Osteocyte (in vitro differentiated cells): ENCODE measurements at regions not wholly inside any gene's neighbourhood (a gene's known extent, or its start where the extent isn't known, plus 50 kb on each side); places are given as distances from the start of the nearest gene placed in this dataset.
"Not testable (repeated sequence)": the region's sequence is repeated elsewhere in the genome, so short reads cannot be mapped to it uniquely, and the experiment has no call there.

Experiments
- DNase-seq: peaks from one replicate; pipeline ENCODE4 v3.0.0; 2021; ENCODE audit warnings: mixed read lengths; ENCODE audit not compliant: unreplicated experiment; ENCODE audit errors: extremely low spot score
- H3K27ac Mint-ChIP-seq: one replicate; pipeline ENCODE4 v1.8.0; 2021; ENCODE audit warnings: mild to moderate bottlenecking, mixed read lengths; ENCODE audit not compliant: unreplicated experiment
- H3K27me3 Mint-ChIP-seq: one replicate; pipeline ENCODE4 v1.8.0; 2021; ENCODE audit warnings: mixed read lengths; ENCODE audit not compliant: unreplicated experiment
- H3K36me3 Mint-ChIP-seq: one replicate; pipeline ENCODE4 v1.8.0; 2021; ENCODE audit warnings: mixed read lengths; ENCODE audit not compliant: unreplicated experiment
- H3K4me1 Mint-ChIP-seq: one replicate; pipeline ENCODE4 v1.8.0; 2021; ENCODE audit warnings: mixed read lengths; ENCODE audit not compliant: unreplicated experiment
- H3K4me3 Mint-ChIP-seq: one replicate; pipeline ENCODE4 v1.8.0; 2021; ENCODE audit warnings: mild to moderate bottlenecking, moderate library complexity, mixed read lengths; ENCODE audit not compliant: unreplicated experiment
- H3K9me3 Mint-ChIP-seq: one replicate; pipeline ENCODE4 v1.8.0; 2021; ENCODE audit warnings: mixed read lengths; ENCODE audit not compliant: unreplicated experiment
- TF ChIP-seq, protein P1 (sequence below): fragments of 200-600 bp; sonication (generic); IDR thresholded peaks from 2 replicates; pipeline ENCODE4 v1.5.0; 2021; ENCODE audit warnings: antibody characterized with exemption, mild to moderate bottlenecking, moderate library complexity

DNA sequence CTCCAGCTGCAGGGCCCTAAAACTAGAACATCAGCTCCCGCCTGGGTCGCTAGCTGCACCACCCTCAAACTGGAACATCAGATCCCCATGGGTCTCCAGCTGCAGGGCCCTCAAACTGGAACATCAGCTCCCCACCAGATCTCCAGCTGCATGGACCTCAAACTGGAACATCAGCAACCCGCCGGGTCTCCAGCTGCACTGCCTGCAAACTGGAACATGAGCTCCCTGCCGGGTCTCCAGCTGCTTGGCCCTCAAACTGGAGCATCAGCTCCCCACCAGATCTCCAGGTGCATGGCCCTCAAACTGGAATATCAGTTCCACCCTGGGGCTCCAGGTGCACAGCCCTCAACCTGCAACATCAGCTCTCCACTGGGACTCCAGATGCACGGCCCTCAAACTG is 82.7 kb downstream of the TFRC start:
- H3K36me3 Mint-ChIP-seq, H3K27ac Mint-ChIP-seq, H3K4me3 Mint-ChIP-seq, H3K4me1 Mint-ChIP-seq, H3K9me3 Mint-ChIP-seq: not testable (repeated sequence)
- peak; percentile 68 for DNase-seq
- H3K27me3 Mint-ChIP-seq, result peaks cover 47% of the 10 kb centered on the region

DNA sequence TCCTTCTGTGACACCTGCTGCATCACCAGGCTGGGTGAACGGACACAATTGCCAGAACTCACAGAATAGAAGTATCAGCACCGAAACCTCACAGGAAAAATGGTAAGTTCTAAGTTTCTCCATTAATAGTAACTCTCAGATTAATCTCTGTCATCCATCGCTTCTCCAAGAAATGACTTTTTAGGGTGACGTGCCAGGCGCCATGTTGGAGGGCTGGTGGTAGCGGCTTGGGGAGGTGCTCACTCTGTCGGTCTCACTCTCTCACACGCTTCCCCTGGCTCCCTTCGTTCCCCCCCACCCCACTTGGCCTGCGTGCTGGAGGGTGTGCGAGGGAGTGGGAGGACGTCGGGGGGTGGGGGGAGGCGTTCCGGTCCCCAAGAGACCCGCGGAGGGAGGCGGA is 85.6 kb downstream of the TFRC start:
- not testable (repeated sequence) for H3K4me1 Mint-ChIP-seq, H3K27ac Mint-ChIP-seq, H3K9me3 Mint-ChIP-seq

DNA sequence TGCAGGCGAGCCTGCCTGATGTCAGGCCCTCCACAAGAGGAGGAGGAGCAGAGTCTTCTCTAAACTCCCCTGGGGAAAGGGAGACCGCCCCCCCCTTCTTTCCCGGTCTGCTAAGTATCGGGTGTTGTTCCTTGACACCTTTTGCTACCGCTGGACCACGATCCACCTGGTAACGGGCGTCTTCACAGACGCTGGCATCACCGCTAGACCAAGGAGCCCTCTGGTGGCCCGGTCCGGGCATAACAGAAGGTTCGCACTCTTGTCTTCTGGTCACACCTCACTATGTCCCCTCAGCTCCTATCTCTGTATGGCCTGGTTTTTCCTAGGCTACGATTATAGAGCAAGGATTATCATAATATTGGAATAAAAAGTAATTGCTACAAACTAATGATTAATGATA is 86.0 kb upstream of the TNK2 start:
- not testable (repeated sequence) for H3K4me3 Mint-ChIP-seq, H3K9me3 Mint-ChIP-seq, H3K27ac Mint-ChIP-seq, H3K36me3 Mint-ChIP-seq, H3K4me1 Mint-ChIP-seq
- peaks cover 20% of the 10 kb centered on the region for H3K27me3 Mint-ChIP-seq
- DNase-seq, result peak; percentile 86
- TF ChIP-seq, protein P1, sequence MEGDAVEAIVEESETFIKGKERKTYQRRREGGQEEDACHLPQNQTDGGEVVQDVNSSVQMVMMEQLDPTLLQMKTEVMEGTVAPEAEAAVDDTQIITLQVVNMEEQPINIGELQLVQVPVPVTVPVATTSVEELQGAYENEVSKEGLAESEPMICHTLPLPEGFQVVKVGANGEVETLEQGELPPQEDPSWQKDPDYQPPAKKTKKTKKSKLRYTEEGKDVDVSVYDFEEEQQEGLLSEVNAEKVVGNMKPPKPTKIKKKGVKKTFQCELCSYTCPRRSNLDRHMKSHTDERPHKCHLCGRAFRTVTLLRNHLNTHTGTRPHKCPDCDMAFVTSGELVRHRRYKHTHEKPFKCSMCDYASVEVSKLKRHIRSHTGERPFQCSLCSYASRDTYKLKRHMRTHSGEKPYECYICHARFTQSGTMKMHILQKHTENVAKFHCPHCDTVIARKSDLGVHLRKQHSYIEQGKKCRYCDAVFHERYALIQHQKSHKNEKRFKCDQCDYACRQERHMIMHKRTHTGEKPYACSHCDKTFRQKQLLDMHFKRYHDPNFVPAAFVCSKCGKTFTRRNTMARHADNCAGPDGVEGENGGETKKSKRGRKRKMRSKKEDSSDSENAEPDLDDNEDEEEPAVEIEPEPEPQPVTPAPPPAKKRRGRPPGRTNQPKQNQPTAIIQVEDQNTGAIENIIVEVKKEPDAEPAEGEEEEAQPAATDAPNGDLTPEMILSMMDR, result peak; percentile 25

More for the DNA sequence above, 85.6 kb downstream of the TFRC start:
- peaks cover 36% of the 10 kb centered on the region for H3K27me3 Mint-ChIP-seq
- H3K36me3 Mint-ChIP-seq, H3K4me3 Mint-ChIP-seq: not testable (repeated sequence)
- DNase-seq, result peak; percentile 53

DNA sequence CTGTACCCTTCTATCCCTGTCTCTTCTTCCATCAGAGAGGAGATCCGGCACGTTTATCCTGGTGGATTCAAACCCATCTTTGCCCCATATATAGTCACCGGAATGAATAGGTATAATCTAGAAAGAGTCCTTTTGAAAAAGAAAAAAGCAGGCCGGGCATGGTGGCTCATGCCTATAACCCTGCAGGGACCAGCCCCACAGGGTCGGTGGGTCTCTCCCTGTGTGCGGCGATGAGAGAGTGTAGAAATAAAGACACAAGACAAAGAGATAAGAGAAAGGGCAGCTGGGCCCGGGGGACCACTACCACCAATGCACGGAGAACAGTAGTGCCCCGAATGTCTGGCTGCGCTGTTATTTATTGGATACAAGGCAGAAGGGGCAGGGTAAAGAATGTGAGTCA is 85.3 kb upstream of the TNK2 start:
- H3K9me3 Mint-ChIP-seq, H3K4me3 Mint-ChIP-seq, H3K27ac Mint-ChIP-seq, H3K36me3 Mint-ChIP-seq, H3K4me1 Mint-ChIP-seq: not testable (repeated sequence)
- DNase-seq, result peak; percentile 67
- H3K27me3 Mint-ChIP-seq, result peaks cover 14% of the 10 kb centered on the region

DNA sequence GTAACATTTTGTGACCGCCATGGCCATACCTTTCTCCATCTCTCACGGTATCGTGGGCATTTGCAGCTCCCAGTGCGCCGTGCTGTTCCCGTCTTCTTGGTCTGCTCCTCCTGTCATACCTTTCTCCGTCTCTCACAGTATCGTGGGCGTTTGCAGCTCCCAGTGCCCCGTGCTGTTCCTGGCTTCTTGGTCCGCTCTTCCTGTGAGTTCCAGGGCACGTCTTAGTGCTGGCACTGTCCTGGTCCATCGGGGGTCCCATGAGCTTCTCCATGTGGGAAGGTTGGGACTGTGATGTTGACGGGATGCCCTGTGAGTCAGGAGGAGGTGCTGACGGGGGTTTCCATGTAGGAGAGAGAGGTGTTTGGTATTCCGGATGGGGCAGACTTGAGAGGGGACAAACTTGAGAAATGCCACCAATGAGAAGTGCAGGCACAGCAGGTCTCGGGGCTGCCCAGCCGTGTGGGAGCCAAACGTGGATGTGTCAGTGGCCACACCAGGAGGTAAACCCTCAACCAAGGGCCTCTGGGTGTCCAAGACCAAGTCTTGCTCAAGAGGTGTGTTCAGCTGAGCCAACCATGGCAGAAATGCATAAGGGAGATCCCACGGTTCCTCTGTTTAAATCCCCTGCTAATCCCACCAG is 84.7 kb upstream of the TNK2 start:
- not testable (repeated sequence) for H3K27ac Mint-ChIP-seq, H3K9me3 Mint-ChIP-seq, H3K4me3 Mint-ChIP-seq, H3K4me1 Mint-ChIP-seq, H3K36me3 Mint-ChIP-seq
- peaks cover 14% of the 10 kb centered on the region for H3K27me3 Mint-ChIP-seq
- DNase-seq, result peak; percentile 86

DNA sequence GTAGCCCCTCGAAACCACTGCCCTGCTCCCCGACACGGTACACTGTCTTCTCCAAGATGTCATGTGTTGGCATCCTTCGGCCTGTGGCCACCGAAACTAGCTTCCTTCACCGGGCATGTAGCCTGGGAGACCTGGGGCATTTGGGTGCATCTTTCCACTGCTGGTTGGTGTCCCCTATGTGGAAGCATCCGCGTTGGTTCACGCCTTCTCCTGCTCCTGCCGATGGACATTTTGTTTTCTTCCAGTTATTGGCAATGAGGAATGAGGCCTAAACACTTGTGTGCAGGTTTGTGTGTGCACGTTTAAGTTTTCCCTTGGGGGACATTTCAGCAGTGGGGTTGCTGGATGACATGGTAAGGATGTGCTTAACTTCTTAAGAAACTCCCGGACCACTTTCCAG is 83.6 kb upstream of the TNK2 start:
- H3K9me3 Mint-ChIP-seq, H3K36me3 Mint-ChIP-seq, H3K27me3 Mint-ChIP-seq, H3K4me1 Mint-ChIP-seq, H3K27ac Mint-ChIP-seq: not testable (repeated sequence)
- peak overlapping the region; percentile 38 for H3K4me3 Mint-ChIP-seq
- peak; percentile 70 for DNase-seq

DNA sequence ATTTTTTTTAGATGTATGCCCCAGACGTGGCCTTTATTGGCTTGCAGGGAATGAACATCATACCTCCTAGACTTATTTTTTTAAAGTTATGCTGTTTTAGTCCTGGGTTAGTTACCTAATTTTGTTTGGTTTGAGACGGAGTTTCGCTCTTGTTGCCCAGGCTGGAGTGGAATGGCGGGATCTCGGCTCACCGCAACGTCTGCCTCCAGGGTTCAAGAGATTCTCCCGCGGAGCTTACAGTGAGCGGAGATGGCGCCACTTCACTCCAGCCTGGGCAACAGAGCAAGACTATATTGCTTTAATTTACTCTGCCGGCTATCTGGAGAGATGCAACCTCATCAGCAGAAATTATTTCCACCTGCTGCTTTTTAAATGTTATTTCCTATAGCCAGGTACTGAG is 82.9 kb upstream of the TNK2 start:
- DNase-seq, result peak; percentile 76
- Mint-ChIP-seq H3K4me1 (peaks cover 10% of the 10 kb centered on the region), H3K4me3 (peak overlapping the region; percentile 75)
- not testable (repeated sequence) for H3K27ac Mint-ChIP-seq, H3K36me3 Mint-ChIP-seq, H3K9me3 Mint-ChIP-seq, H3K27me3 Mint-ChIP-seq

DNA sequence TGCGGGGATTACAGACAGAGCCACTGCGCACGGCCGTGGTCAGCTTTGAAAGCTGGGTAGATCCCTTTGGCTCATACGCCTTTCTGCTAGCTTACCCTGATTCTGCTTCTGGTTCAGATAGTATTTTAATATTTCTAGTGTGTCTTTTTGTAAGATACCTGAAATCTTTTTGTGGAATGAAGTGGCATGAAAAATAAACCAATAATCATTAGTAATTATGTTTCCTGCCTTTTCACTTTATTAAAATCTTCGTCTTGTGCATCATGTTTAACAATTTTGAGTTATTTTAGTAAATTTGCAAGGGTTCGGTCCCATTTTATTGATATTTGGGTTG is 82.5 kb upstream of the TNK2 start:
- H3K27me3 Mint-ChIP-seq, DNase-seq, H3K36me3 Mint-ChIP-seq, H3K9me3 Mint-ChIP-seq: not testable (repeated sequence)
- Mint-ChIP-seq H3K4me3 (peak overlapping the region; percentile 75), H3K27ac (peak overlapping the region; percentile 81), H3K4me1 (peaks cover 10% of the 10 kb centered on the region)

DNA sequence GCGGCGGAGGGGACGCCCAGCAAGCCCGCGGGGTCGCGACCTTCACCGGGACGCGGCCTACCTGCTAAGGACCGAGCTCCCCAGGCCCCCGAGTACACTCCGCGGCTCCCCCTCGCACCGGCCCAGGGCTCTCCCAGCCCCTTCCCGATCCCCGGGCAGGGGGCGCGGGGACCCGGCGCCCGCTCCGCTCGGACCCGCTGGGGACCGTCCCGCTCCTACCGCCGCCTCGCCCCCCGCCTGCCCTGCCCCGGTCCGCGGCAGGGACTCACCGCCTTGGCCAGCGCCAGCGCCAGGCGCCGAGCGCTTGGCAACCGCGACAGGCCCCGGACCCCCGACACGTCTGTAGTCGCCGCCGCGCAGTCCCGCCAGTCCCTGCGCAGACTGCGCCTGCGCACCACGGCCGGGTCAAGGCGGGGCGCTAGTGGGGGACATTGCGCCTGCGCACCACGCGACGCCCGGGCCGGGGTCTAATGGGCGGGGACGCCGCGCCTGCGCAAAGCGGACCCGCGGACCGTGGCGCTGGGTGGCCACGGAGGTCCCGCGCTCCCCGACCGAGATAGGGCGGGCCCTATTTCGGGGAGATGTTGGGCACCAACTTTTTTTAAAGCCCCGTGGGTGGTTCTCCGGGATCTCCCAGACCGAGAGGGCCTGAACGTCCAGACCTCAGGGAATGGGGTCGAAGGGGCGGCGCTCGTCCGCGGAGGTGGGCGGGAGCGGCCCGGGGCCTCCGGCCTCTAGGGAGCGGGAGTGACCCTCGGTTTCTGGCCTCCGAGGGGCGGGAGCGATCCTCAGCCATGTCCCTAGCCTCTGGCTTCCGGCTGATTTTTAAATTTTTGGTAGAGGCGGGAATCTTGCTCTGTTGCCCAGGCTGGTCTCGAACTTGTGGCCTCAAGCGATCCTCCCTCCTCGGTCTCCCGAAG is 81.8 kb upstream of the TNK2 start:
- not testable (repeated sequence) for H3K9me3 Mint-ChIP-seq, H3K27me3 Mint-ChIP-seq, H3K36me3 Mint-ChIP-seq
- Mint-ChIP-seq H3K4me1 (peaks cover 10% of the 10 kb centered on the region), H3K27ac (peak overlapping the region; percentile 81), H3K4me3 (peak overlapping the region; percentile 75)
- DNase-seq, result peak; percentile 100

DNA sequence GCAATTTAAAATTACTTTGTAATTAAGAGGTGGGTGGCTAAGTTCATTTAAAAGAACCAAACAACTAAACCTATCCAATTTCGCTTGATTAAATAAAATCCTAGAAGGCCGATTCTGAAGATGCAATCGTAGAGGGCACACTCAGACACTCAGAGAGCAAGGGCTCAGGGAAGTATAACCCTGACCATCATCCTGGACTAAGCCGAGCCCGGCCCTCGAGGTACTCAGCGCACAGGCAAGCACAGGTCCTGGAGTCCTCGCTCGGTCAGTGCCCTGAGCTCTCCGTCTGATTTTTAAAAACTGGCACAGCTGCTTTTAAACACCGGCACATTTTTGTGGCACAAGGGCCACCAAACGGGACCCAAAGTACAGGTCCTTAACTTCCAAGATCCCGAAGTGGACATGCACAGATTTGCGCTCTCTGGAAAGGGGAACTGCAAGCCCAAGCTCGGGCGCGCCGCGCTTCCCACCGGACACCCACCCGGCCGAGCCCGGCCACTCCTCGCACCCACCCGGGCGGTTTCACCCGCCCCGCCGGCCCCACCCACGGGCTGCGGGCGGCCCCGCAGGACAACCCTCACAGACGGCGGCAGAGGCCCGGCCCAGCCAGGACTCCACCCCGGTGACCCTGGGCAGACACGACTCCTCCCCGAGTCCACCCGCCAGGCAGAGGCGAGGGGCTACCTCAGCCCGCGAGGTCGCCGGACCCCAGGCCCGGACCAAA is 81.0 kb upstream of the TNK2 start:
- Mint-ChIP-seq H3K4me3 (peak overlapping the region; percentile 55), H3K4me1 (peaks cover 10% of the 10 kb centered on the region)
- not testable (repeated sequence) for H3K27ac Mint-ChIP-seq, H3K27me3 Mint-ChIP-seq, H3K36me3 Mint-ChIP-seq, H3K9me3 Mint-ChIP-seq
- peak; percentile 89 for DNase-seq

DNA sequence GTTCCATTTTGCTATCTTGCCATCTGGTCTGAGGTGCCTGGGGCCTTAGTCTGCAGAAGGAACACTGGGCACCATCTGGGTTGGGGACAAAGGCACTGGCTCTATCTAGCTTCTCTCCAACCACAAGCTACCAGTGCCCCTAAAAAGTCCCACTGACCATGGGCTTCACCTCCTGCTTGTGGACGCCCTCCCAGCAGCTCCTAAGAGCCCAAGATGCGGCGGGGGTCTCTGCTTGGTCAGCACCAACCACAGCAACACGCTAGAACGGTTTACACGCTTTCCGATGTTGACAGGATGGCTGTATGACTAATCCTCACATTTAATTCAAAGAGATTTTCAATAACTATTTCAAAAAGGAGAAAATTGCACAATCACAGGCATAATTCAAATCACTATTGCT is 80.4 kb upstream of the TNK2 start:
- peak; percentile 68 for DNase-seq
- H3K27me3 Mint-ChIP-seq, H3K36me3 Mint-ChIP-seq, H3K27ac Mint-ChIP-seq, H3K9me3 Mint-ChIP-seq: not testable (repeated sequence)
- H3K4me1 Mint-ChIP-seq, result peaks cover 10% of the 10 kb centered on the region
- H3K4me3 Mint-ChIP-seq, result peak overlapping the region; percentile 55
